K562 (cell line): ENCODE measurements at regions not wholly inside any gene's neighbourhood (a gene's known extent, or its start where the extent isn't known, plus 50 kb on each side); places are given as distances from the start of the nearest gene placed in this dataset.

Source experiments
- ATAC-seq: fragments of 200-7000 bp; cut with Tn5 transposase; 3 replicates; pipeline ENCODE4 v1.9.1; 2020; ENCODE audit warnings: moderate library complexity
- BruUV-seq: library from RNA; stranded (reverse); fragments of 400-500 nt; replicated peaks from 2 replicates; lab custom pipeline; 2021; lab: Mats Ljungman, UMichigan
- CTCF ChIA-PET: fragments of 300-600 bp; formaldehyde crosslinking; extraction: SDS; loops from one replicate; lab custom pipeline; 2021; ENCODE audit warnings: low intra/inter-chr PET ratio; lab: Yijun Ruan, JAX
- POLR2A ChIA-PET: fragments of 300-600, 350-650 bp; sonication (Branson Sonifier 250); formaldehyde crosslinking; extraction: SDS; loops from one replicate; lab custom pipeline; 2021; ENCODE audit warnings: antibody characterized with exemption, inconsistent platforms; lab: Yijun Ruan, JAX
- DNase-seq, 4 experiments: peaks; one replicate each; pipeline versions ENCODE4 v3.0.0 to v3.0.0-alpha.2; 2011 to 2018; ENCODE audit warnings: low spot score in 3 of 4, mixed read lengths in 3 of 4; ENCODE audit errors: extremely low read depth in 1 of 4
- FAIRE-seq: peaks from 2 replicates; lab custom pipeline; 2011; peaks lifted over from hg19 to GRCh38; lab: Jason Lieb, UNC
- H2AFZ ChIP-seq: 2 replicates; pipeline ENCODE4 v1.6.0; 2011; ENCODE audit warnings: low read depth, low read length, control low read depth, inconsistent platforms
- H3K27ac ChIP-seq: fragments of 200-600 bp; 3 replicates; pipeline ENCODE4 v1.8.0; 2011; ENCODE audit warnings: low read depth, mild to moderate bottlenecking, control low read depth, inconsistent platforms, low read length, moderate library complexity, mixed read lengths; ENCODE audit errors: extremely low read depth
- H3K27me3 ChIP-seq, 2 experiments: fragments of 300-600 bp in 1 of 2; 2 replicates in 1 of 2; 3 replicates in 1 of 2; pipeline versions ENCODE4 v1.6.0 to v1.8.0; 2011; ENCODE audit warnings: inconsistent platforms in 2 of 2, low read length in 2 of 2, mild to moderate bottlenecking in 1 of 2, mixed read lengths in 1 of 2, moderate library complexity in 1 of 2; ENCODE audit not compliant: control insufficient read depth in 2 of 2, insufficient read depth in 2 of 2
- H3K36me3 ChIP-seq: fragments of 300-600 bp; 3 replicates; pipeline ENCODE4 v1.8.0; 2011; ENCODE audit warnings: mild to moderate bottlenecking, low read length, inconsistent platforms; ENCODE audit not compliant: control insufficient read depth, insufficient read depth
- H3K4me1 ChIP-seq, 2 experiments: fragments of 200-600 bp in 1 of 2; replicated peaks in 1 of 2; 2 replicates in 1 of 2; 3 replicates in 1 of 2; pipeline versions ENCODE4 v1.5.1 to v1.8.0; 2011; ENCODE audit warnings: inconsistent platforms in 2 of 2, low read length in 2 of 2, mild to moderate bottlenecking in 1 of 2, mixed read lengths in 1 of 2, moderate library complexity in 1 of 2; ENCODE audit not compliant: control insufficient read depth in 2 of 2, insufficient read depth in 2 of 2
- H3K4me2 ChIP-seq: 2 replicates; pipeline ENCODE4 v1.6.1; 2011; ENCODE audit warnings: low read length, control low read depth, inconsistent platforms, mixed read lengths; ENCODE audit not compliant: insufficient read depth
- H3K4me3 ChIP-seq: fragments of 200-600 bp; sonication (generic), shearing (Covaris generic); 2 replicates; pipeline ENCODE4 v1.5.1; 2016; ENCODE audit warnings: control low read depth, inconsistent platforms
- H3K79me2 ChIP-seq: fragments of 200-600 bp; 3 replicates; pipeline ENCODE4 v1.8.0; 2011; ENCODE audit warnings: low read length, inconsistent platforms; ENCODE audit not compliant: control insufficient read depth, insufficient read depth
- H3K9ac ChIP-seq, 2 experiments: 2 replicates each; pipeline versions ENCODE4 v1.6.0 to v1.6.1; 2011; ENCODE audit warnings: low read depth in 2 of 2, low read length in 2 of 2, control low read depth in 1 of 2, inconsistent platforms in 1 of 2, mild to moderate bottlenecking in 1 of 2, mixed read lengths in 1 of 2; ENCODE audit not compliant: insufficient read depth in 1 of 2
- H3K9me1 ChIP-seq: one replicate; pipeline ENCODE4 v1.6.0; 2011; ENCODE audit warnings: inconsistent platforms, mild to moderate bottlenecking, low read length, moderate library complexity; ENCODE audit not compliant: control insufficient read depth, insufficient read depth
- H3K9me3 ChIP-seq: replicated peaks from 2 replicates; pipeline ENCODE4 v1.5.1; 2011; ENCODE audit warnings: low read depth, low read length, inconsistent platforms; ENCODE audit not compliant: control insufficient read depth, insufficient read depth
- H4K20me1 ChIP-seq: replicated peaks from 2 replicates; pipeline ENCODE4 v1.6.1; 2011; ENCODE audit warnings: low read length, inconsistent platforms, mixed read lengths; ENCODE audit not compliant: control insufficient read depth, insufficient read depth
- CXXC5 ChIP-seq: fragments of 250-450 bp; sonication (Bioruptor Pico); IDR thresholded peaks from 2 replicates; pipeline ENCODE4 v1.8.0; 2022; ENCODE audit warnings: inconsistent platforms, mild to moderate bottlenecking, moderate library complexity
- FOXJ3 ChIP-seq: sonication (generic); formaldehyde crosslinking; IDR thresholded peaks from 2 replicates; pipeline ENCODE4 v1.4.0; 2020; ENCODE audit warnings: mild to moderate bottlenecking, missing genetic modification reagents
- ZNF12 ChIP-seq: sonication (generic); formaldehyde crosslinking; IDR thresholded peaks from 2 replicates; pipeline ENCODE4 v1.4.0; 2020; ENCODE audit warnings: mild to moderate bottlenecking, missing genetic modification reagents
- ZNF174 ChIP-seq: fragments of 250-450 bp; sonication (Bioruptor Pico); IDR thresholded peaks from 2 replicates; pipeline ENCODE4 v1.4.0; 2020; ENCODE audit warnings: mild to moderate bottlenecking
- ZNF316 ChIP-seq: fragments of 450-650 bp; IDR thresholded peaks from 2 replicates; pipeline ENCODE4 v1.6.1; 2016
- WGBS: fragments of 100-300 bp; shearing (Covaris generic); methylation state at CpG from one replicate; pipeline ENCODE4 v1.1.6; 2016; ENCODE audit warnings: low coverage, mixed read lengths; ENCODE audit not compliant: insufficient coverage; ENCODE audit errors: missing lambda C conversion rate; 5-methylcytosine and 5-hydroxymethylcytosine counted together
- in situ Hi-C: fragments of 300-500 bp; cut with MboI; formaldehyde crosslinking; loops from 4 replicates; pipeline ENCODE4 v1.15.0; 2018; ENCODE audit warnings: inconsistent platforms, mixed read lengths
- intact Hi-C: fragments of 100-400 bp; cut with micrococcal nuclease; formaldehyde crosslinking; loops from 2 replicates; pipeline ENCODE4 v1.14.2; 2022
- TF ChIP-seq, protein P1 (sequence below): fragments of 250-450 bp; sonication (Bioruptor Pico); IDR thresholded peaks from 2 replicates; pipeline ENCODE4 v1.5.0; 2022; ENCODE audit warnings: mild to moderate bottlenecking
- TF ChIP-seq, protein P2 (sequence below): fragments of 450-650 bp; IDR thresholded peaks from 2 replicates; pipeline ENCODE4 v1.7.1; 2018; ENCODE audit warnings: mild to moderate bottlenecking, low read depth; ENCODE audit not compliant: partially characterized antibody

DNA sequence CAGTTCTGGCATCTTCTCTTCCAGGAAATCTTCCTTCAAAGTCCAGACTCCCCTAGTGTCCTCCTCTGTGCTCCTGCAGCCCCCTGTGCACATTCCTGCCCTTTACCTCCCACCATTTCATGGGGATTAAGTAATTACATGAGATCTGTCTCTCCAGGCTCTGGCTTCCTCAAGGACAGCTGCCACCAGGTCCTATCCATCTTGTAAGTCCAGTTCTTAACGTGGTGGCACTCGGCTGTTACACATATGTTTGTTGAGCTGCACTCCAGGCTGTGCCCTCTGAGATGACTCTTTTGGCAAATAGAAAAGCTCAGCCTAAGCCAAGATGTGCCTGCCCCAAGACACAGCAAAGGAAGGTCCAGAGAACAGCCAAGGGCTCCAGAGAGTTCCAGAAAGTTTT, 57.4 kb upstream of the CAMK1G start (continued):
- TF ChIP-seq, protein P1, sequence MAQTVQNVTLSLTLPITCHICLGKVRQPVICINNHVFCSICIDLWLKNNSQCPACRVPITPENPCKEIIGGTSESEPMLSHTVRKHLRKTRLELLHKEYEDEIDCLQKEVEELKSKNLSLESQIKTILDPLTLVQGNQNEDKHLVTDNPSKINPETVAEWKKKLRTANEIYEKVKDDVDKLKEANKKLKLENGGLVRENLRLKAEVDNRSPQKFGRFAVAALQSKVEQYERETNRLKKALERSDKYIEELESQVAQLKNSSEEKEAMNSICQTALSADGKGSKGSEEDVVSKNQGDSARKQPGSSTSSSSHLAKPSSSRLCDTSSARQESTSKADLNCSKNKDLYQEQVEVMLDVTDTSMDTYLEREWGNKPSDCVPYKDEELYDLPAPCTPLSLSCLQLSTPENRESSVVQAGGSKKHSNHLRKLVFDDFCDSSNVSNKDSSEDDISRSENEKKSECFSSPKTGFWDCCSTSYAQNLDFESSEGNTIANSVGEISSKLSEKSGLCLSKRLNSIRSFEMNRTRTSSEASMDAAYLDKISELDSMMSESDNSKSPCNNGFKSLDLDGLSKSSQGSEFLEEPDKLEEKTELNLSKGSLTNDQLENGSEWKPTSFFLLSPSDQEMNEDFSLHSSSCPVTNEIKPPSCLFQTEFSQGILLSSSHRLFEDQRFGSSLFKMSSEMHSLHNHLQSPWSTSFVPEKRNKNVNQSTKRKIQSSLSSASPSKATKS (CRISPR knock-in tag) = no peak
- TF ChIP-seq, all 486 proteins: peak for 0

- Histone ChIP-seq H3K9ac (no peak overlapping the region), H3K4me3 (no peak overlapping the region), H3K27ac (no peak overlapping the region), H3K79me2 (no peaks in the 10 kb centered on the region), H3K9me1 (no peaks in the 10 kb centered on the region), H3K9me3 (no peaks in the 10 kb centered on the region), H4K20me1 (no peaks in the 10 kb centered on the region), H3K36me3 (no peaks in the 10 kb centered on the region), H3K27me3 (no peaks in the 10 kb centered on the region), H2AFZ (no peak overlapping the region), H3K4me2 (no peak overlapping the region), H3K4me1 (no peaks in the 10 kb centered on the region)
- DNase-seq (no peak), FAIRE-seq (no peak), ATAC-seq (no peak)
- BruUV-seq = no TSS peak
- CTCF ChIA-PET = no interaction called here
- no peak for TF ChIP-seq ZNF12 (CRISPR knock-in tag)
- TF ChIP-seq ZNF316 = peak; percentile 39; the same call in 1 of the 2 replicates
- TF ChIP-seq FOXJ3 (CRISPR knock-in tag) = no peak
- TF ChIP-seq, protein P2, sequence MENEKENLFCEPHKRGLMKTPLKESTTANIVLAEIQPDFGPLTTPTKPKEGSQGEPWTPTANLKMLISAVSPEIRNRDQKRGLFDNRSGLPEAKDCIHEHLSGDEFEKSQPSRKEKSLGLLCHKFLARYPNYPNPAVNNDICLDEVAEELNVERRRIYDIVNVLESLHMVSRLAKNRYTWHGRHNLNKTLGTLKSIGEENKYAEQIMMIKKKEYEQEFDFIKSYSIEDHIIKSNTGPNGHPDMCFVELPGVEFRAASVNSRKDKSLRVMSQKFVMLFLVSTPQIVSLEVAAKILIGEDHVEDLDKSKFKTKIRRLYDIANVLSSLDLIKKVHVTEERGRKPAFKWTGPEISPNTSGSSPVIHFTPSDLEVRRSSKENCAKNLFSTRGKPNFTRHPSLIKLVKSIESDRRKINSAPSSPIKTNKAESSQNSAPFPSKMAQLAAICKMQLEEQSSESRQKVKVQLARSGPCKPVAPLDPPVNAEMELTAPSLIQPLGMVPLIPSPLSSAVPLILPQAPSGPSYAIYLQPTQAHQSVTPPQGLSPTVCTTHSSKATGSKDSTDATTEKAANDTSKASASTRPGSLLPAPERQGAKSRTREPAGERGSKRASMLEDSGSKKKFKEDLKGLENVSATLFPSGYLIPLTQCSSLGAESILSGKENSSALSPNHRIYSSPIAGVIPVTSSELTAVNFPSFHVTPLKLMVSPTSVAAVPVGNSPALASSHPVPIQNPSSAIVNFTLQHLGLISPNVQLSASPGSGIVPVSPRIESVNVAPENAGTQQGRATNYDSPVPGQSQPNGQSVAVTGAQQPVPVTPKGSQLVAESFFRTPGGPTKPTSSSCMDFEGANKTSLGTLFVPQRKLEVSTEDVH = no peak
- no peak for TF ChIP-seq CXXC5 (CRISPR knock-in tag)
- TF ChIP-seq ZNF174 = no peak
- WGBS = 0% methylated on average over 2 of the region's 2 CpGs
- in situ Hi-C loops (no loop called here), intact Hi-C loops (no loop called here)
- POLR2A ChIA-PET = interaction anchor here (0.9 to 1.2 kb wide), 2 partner anchors 9 to 67 kb away, joined by 3 read pairs; no protein-coding TSS in a partner anchor
Measured at GRCh38 chr1:209527372-209527771, 56.1 kb upstream of the CAMK1G start.
